ENCODE measurements at regions not wholly inside any gene's neighbourhood (a gene's known extent, or its start where the extent isn't known, plus 50 kb on each side); places are given as distances from the start of the nearest gene placed in this dataset.
"Not testable (repeated sequence)": the region's sequence is repeated elsewhere in the genome, so short reads cannot be mapped to it uniquely, and the experiment has no call there.

- no peak for DNase-seq
These were observed 1079.5 kb upstream of the CELF4 start for GRCh38 chr18:38644875-38645641.

- no peak for DNase-seq
These were observed 1077.1 kb upstream of the CELF4 start for GRCh38 chr18:38642711-38643110.

- not testable (repeated sequence) for DNase-seq
These were observed 1074.1 kb upstream of the CELF4 start for GRCh38 chr18:38639700-38640099.

- DNase-seq = no peak
These were observed 1070.3 kb upstream of the CELF4 start for GRCh38 chr18:38635709-38636430.

GRCh38 chr18:38634117-38634516 lies 1068.5 kb upstream of the CELF4 start:
- no peak for DNase-seq

GRCh38 chr18:38633333-38633732 lies 1067.7 kb upstream of the CELF4 start:
- DNase-seq = no peak

- no peak for DNase-seq
These were observed 1053.5 kb upstream of the CELF4 start for GRCh38 chr18:38619129-38619528.

- no peak for DNase-seq
These were observed 1050.7 kb upstream of the CELF4 start for GRCh38 chr18:38616306-38616705.

GRCh38 chr18:38612904-38613303 lies 1047.3 kb upstream of the CELF4 start:
- DNase-seq = no peak

GRCh38 chr18:38611036-38611964 lies 1045.7 kb upstream of the CELF4 start:
- DNase-seq = no peak

- DNase-seq = no peak
These were observed 1041.2 kb upstream of the CELF4 start for GRCh38 chr18:38606841-38607240.

- DNase-seq = no peak
These were observed 1036.7 kb upstream of the CELF4 start for GRCh38 chr18:38602341-38602740.

- no peak for DNase-seq
These were observed 1022.0 kb upstream of the CELF4 start for GRCh38 chr18:38587571-38587970.

GRCh38 chr18:38586327-38586726 lies 1020.7 kb upstream of the CELF4 start:
- no peak for DNase-seq

GRCh38 chr18:38579764-38580163 lies 1014.2 kb upstream of the CELF4 start:
- DNase-seq = no peak

- no peak for DNase-seq
These were observed 1011.3 kb upstream of the CELF4 start for GRCh38 chr18:38576916-38577315.

GRCh38 chr18:38576349-38576748 lies 1010.8 kb upstream of the CELF4 start:
- no peak for DNase-seq

GRCh38 chr18:38575648-38576047 lies 1010.0 kb upstream of the CELF4 start:
- no peak for DNase-seq

GRCh38 chr18:38575023-38575422 lies 1009.4 kb upstream of the CELF4 start:
- no peak for DNase-seq

- DNase-seq = no peak
These were observed 1007.0 kb upstream of the CELF4 start for GRCh38 chr18:38572554-38573111.

- no peak for DNase-seq
These were observed 1006.1 kb upstream of the CELF4 start for GRCh38 chr18:38571651-38572050.

GRCh38 chr18:38565513-38565912 lies 999.9 kb upstream of the CELF4 start:
- DNase-seq = no peak

- no peak for DNase-seq
These were observed 997.9 kb upstream of the CELF4 start for GRCh38 chr18:38563396-38563980.
